CD4-positive, alpha-beta T cell treated with Interleukin-17A for 4 hours (primary cell): ENCODE measurements at regions not wholly inside any gene's neighbourhood (a gene's known extent, or its start where the extent isn't known, plus 50 kb on each side); places are given as distances from the start of the nearest gene placed in this dataset.

Experiments
- DNase-seq: peaks from one replicate; pipeline ENCODE4 v3.0.0-alpha.2; 2020; ENCODE audit warnings: mixed read lengths

GRCh38 chr3:16119887-16120286 is 54.6 kb upstream of the GALNT15 start:
- DNase-seq: no peak

GRCh38 chr3:16121391-16121790 is 53.1 kb upstream of the GALNT15 start:
- DNase-seq: no peak

GRCh38 chr3:16122155-16122554 is 52.3 kb upstream of the GALNT15 start:
- no peak for DNase-seq

GRCh38 chr3:16122661-16123060 is 51.8 kb upstream of the GALNT15 start:
- no peak for DNase-seq

GRCh38 chr3:16124636-16125035 is 49.8 kb upstream of the GALNT15 start:
- DNase-seq: no peak
